GM18907 (cell line): ENCODE measurements at regions not wholly inside any gene's neighbourhood (a gene's known extent, or its start where the extent isn't known, plus 50 kb on each side); places are given as distances from the start of the nearest gene placed in this dataset.

Experiments used
- ATAC-seq: cut with Tn5 transposase; IDR thresholded peaks from one replicate; pipeline ENCODE4 v1.9.1; 2021; ENCODE audit warnings: mild to moderate bottlenecking, moderate library complexity; ENCODE audit not compliant: unreplicated experiment

GRCh38 chr22:27394806-27395404 is 406.7 kb downstream of the MN1 start:
- no peak for ATAC-seq

DNA sequence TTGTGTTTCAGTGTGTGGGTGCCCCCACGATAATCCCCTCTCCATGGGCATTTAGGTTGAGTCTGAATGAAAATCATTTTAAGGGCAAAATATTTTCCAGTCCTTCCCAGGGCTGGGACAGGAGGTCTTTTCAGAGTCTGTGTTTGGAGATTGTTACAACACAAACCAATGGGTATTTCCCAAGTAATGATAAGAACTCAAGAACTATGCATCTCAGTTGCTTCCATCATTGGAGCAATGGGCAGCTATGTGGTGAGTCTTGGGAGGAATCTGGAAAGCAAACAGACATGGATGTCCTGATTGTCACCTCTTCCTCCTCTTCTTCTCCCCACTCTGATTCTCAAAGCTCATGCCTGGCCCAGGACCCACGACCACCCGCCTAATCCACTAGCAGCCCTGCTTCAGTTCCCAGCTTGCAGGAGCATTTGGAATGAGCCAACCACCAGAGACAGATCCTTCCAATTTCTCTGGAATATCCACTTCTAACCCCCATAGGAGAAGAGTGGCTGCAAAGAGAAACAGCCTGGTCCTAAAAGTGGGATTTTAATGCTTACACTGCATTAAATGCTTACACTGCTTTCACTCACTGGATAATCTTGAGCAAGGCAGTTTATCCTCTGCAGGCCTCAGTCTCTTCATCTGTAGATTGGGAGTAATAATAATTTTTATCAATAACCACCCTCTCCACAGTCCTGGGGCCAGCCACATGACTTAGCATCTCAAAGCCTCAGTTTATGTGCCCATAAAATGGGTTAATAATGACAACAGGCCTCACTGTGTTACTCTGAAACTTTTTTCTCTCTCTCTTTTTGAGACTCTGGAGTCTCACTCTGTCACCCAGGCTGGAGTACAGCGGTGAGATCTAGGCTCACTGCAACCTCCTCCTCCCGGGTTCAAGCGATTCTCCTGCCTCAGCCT is 404.3 kb downstream of the MN1 start:
- ATAC-seq, result no peak

GRCh38 chr22:27397954-27398342 is 403.6 kb downstream of the MN1 start:
- ATAC-seq, result no peak

- ATAC-seq, result no peak
Measured at GRCh38 chr22:27399161-27399560, 402.4 kb downstream of the MN1 start.

GRCh38 chr22:27400811-27401210 is 400.7 kb downstream of the MN1 start:
- ATAC-seq, result no peak

DNA sequence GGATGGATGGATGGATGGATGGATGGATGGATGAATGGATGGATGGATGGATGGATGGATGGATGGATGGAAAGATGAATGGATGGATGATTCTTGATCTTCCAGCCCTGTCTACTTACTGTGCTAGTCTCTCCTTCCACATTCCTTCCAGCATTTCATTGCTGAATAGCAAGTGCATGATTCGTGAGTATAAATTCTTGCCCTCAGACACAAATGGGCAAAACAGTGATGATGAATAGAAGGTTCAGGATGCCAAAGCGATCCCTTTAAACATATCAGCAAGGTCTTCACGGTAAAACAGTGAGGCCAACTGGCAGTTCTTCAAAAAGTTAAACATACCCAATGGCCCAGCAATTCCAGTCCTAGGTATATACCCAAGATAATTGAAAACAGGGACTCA is 400.2 kb downstream of the MN1 start:
- ATAC-seq, result no peak

GRCh38 chr22:27404441-27404840 is 397.1 kb downstream of the MN1 start:
- no peak for ATAC-seq

DNA sequence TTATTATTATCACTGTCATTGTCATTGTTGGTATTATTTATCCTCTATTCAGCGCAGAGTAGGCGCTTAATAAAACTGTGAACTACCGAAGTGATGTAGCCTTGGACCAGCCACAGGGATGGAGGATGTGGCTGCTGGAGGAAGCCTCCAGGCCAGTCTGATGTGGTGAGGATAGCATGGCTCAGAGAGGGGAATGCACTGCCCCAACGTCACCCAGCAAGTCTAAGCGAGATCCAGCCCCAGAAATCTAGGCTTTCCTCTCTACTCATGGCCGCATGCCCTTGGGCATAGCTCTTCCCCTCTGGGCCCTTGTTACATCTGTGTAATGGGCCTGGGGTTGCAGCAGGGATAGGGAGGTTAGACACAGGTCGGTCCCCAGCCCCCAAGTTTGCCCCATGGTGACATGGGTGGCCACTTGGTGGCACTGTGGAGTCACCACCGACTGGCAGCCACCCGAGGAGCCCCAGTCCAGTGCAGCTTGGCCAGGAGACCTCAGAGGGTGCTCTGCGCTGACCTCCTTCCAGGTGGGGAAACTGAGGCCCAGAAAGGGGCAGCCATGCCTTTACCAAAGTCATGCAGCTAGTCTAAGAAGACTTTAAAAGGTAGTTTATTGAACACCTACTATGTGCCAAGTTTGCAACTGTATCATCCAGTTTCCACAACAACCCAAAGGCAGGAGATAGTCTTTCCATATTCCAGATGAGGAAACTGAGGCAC is 395.7 kb downstream of the MN1 start:
- ATAC-seq, result no peak

- ATAC-seq, result no peak
Measured at GRCh38 chr22:27406389-27406861, 395.1 kb downstream of the MN1 start.

DNA sequence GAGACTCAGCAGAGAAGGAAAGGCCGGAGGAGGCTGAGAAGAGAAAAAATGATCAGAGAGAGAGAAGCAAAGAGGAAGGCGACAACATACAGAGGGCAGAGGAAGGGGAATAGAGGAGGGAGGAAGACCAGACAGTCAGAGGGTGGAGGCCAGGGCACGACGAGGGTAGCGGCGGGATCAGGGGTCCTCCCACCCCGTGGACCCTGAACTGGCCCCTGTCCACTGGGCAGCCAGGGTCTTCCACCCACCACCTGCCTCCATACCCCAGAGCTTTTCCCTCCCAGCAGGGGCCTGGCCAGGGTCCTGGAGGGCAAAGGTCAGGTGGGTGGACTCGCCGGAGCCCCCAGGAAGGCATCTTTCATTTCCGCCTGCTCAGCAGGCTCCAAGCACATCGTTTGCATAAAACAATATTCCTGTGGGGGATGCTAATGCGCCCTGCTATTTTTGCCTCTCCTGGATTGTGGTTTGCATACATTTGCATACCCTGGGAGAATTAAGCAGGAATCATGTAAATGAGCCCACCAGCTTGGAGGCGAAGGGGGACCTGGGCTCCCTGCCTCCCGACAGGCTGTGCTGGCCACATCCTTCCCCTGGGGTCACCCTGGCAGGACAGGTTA is 394.1 kb downstream of the MN1 start:
- no peak for ATAC-seq

- no peak for ATAC-seq
Measured at GRCh38 chr22:27408068-27408467, 393.5 kb downstream of the MN1 start.

GRCh38 chr22:27409299-27409698 is 392.3 kb downstream of the MN1 start:
- ATAC-seq, result no peak

DNA sequence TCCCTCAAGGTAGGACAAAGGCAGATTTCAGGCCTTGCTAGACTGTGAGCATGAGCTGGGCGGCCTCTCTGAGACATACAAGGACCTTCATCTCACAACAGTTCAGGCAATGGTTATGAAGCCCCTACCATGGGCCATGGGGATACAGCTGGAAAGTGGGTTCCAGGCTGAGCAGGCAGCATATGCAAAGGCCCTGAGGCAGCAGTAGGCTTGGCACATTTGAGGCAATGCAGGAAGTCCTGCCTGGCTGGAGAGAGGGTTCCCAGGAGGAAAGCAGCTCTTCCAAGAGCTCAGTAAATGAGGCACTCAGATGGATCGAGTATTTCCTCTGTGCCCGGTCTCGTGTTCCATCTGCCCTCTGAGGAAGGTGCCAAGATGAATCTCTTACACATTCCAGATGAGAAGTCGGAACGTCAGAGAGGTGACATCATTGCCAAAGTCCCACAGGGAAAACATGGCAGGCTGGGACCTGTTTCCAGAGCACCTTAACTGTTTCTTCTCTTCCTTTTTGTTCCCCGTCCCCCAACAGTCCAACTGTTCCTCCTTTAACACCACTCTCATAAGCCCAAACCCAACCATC is 388.6 kb downstream of the MN1 start:
- no peak for ATAC-seq

- ATAC-seq, result no peak
Measured at GRCh38 chr22:27413702-27414101, 387.9 kb downstream of the MN1 start.

GRCh38 chr22:27416511-27417420 is 384.8 kb downstream of the MN1 start:
- no peak for ATAC-seq

- ATAC-seq, result no peak
Measured at GRCh38 chr22:27417421-27417814, 384.1 kb downstream of the MN1 start.

DNA sequence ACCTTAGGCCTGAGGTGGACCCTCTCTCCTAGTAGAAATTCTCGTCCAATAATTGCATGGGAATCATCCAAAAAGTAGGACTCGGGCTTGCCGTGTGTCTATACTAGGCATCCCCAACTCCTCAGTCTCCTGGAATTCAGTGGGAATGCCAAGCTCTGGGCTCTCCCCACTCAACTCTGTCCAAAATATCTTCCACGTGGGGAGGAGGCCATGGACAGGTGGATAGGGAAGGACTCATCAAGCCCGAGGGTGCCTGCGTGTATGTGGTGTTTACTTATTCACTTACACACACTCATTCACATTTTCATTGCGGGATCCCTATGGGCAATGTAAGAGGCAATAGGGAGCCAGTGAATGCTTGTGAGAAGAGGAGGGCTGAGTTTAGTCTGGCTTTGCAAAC is 383.3 kb downstream of the MN1 start:
- ATAC-seq, result no peak

- ATAC-seq, result no peak
Measured at GRCh38 chr22:27419473-27419872, 382.1 kb downstream of the MN1 start.

GRCh38 chr22:27420195-27420816 is 381.2 kb downstream of the MN1 start:
- ATAC-seq, result no peak
